ENCODE measurements at regions not wholly inside any gene's neighbourhood (a gene's known extent, or its start where the extent isn't known, plus 50 kb on each side); places are given as distances from the start of the nearest gene placed in this dataset.

GRCh38 chr5:25358919-25359318 lies 714.1 kb upstream of the CDH10 start:
- Histone ChIP-seq H3K14ac (ENCODE audit: insufficient read length) (no peak overlapping the region), H3K23me2 (ENCODE audit: low read depth, low read length) (no peaks in the 10 kb centered on the region), H3K9ac (replicated peaks in 1 of 4; ENCODE audit: extremely low read depth in 1 of 4, low read depth in 3 of 4, low read length in 3 of 4) (no peak overlapping the region), H3K9me3 (ENCODE audit: insufficient read depth in 2 of 2, low read depth in 1 of 2, low read length in 1 of 2) (no peaks in the 10 kb centered on the region), H3K23ac (ENCODE audit: insufficient read length) (no peak overlapping the region), H3K27me3 (replicated peaks in 1 of 4; ENCODE audit: control insufficient read depth in 3 of 4, extremely low read depth in 1 of 4, insufficient read depth in 3 of 4, low read length in 3 of 4) (no peaks in the 10 kb centered on the region), H2BK5ac (ENCODE audit: low read depth, low read length) (no peak overlapping the region), H4K20me1 (replicated peaks in 1 of 2; ENCODE audit: control insufficient read depth in 1 of 2, insufficient read depth in 2 of 2, low read length in 2 of 2) (no peaks in the 10 kb centered on the region), H3K56ac (replicated peaks; ENCODE audit: insufficient read length, low read depth, low read length) (no peak overlapping the region), H3K4ac (replicated peaks; ENCODE audit: insufficient read length, low read depth, low read length) (no peak overlapping the region), H4K5ac (ENCODE audit: insufficient read length, low read depth, low read length) (no peak overlapping the region), H3K4me2 (ENCODE audit: insufficient read depth in 1 of 2, low read depth in 2 of 2, low read length in 2 of 2) (no peak overlapping the region), H3K18ac (ENCODE audit: extremely low read depth, low read length) (no peak overlapping the region), H2AFZ (ENCODE audit: low read length) (no peak overlapping the region), H2BK20ac (ENCODE audit: low read length) (no peak overlapping the region), H2BK12ac (ENCODE audit: low read depth, low read length) (no peak overlapping the region), H4K91ac (replicated peaks; ENCODE audit: insufficient read length, low read length) (no peak overlapping the region), H2AK5ac (ENCODE audit: low read depth, low read length) (no peak overlapping the region), H3K4me3 (ENCODE audit: extremely low read depth in 1 of 4, insufficient read depth in 2 of 4, low read depth in 3 of 4, low read length in 4 of 4) (no peak overlapping the region), H3K36me3 (ENCODE audit: control insufficient read depth in 2 of 4, insufficient read depth in 4 of 4, low read length in 3 of 4) (no peaks in the 10 kb centered on the region), H3K4me1 (replicated peaks in 1 of 4; ENCODE audit: control insufficient read depth in 3 of 4, insufficient read depth in 4 of 4, low read length in 3 of 4) (no peaks in the 10 kb centered on the region), H3K79me1 (ENCODE audit: low read depth, low read length) (no peaks in the 10 kb centered on the region), H3K79me2 (ENCODE audit: control insufficient read depth in 1 of 2, insufficient read depth in 2 of 2, low read length in 2 of 2) (no peaks in the 10 kb centered on the region), H3K27ac (ENCODE audit: low read depth, low read length) (no peak overlapping the region), H4K8ac (ENCODE audit: extremely low read depth, insufficient read depth, low read length) (no peak overlapping the region), H2BK120ac (replicated peaks; ENCODE audit: low read depth, low read length) (no peak overlapping the region), H2BK15ac (ENCODE audit: low read length) (no peak overlapping the region)
- FAIRE-seq (no peak), DNase-seq (ENCODE audit: low read depth in 1 of 2, low spot score in 2 of 2) (no peak)
- 97% methylated on average over 2 of the region's 2 CpGs; no CpG with 5 or more reads in 1 of the 2 experiments for WGBS, 2 experiments (ENCODE audit: extremely low coverage in 1 of 2, insufficient coverage in 1 of 2, insufficient read length in 1 of 2, insufficient replicate concordance in 2 of 2, low coverage in 1 of 2, low lambda C conversion rate in 2 of 2, missing lambda C conversion rate in 1 of 2)
- ChIA-PET CTCF (ENCODE audit: partially characterized antibody) (no interaction called here), POLR2A (ENCODE audit: partially characterized antibody) (no interaction called here)
- TF ChIP-seq CHD7 (IDR thresholded peaks at IDR 0.05; ENCODE audit: insufficient replicate concordance, low read length), result no peak

All from H1 (cell line).